Keratinocyte (primary cell): ENCODE measurements at regions not wholly inside any gene's neighbourhood (a gene's known extent, or its start where the extent isn't known, plus 50 kb on each side); places are given as distances from the start of the nearest gene placed in this dataset.

ENCODE experiments used
- DNase-seq: peaks from one replicate; pipeline ENCODE4 v3.0.0-alpha.2; 2011; ENCODE audit warnings: low read depth, missing footprints, low spot score
- FAIRE-seq: peaks from 2 replicates; lab custom pipeline; 2011; peaks lifted over from hg19 to GRCh38; lab: Jason Lieb, UNC
- H2AFZ ChIP-seq: 2 replicates; pipeline ENCODE4 v1.6.0; 2012; ENCODE audit warnings: low read length, control low read depth, inconsistent platforms; ENCODE audit not compliant: control insufficient read depth
- H3K27ac ChIP-seq: 2 replicates; pipeline ENCODE4 v1.5.1; 2011; ENCODE audit warnings: low read length; ENCODE audit not compliant: control insufficient read depth, insufficient read depth
- H3K27me3 ChIP-seq: 3 replicates; pipeline ENCODE4 v1.6.0; 2011; ENCODE audit warnings: low read length; ENCODE audit not compliant: control insufficient read depth, insufficient read depth; ENCODE audit errors: extremely low read depth
- H3K36me3 ChIP-seq, 2 experiments: 2 replicates in 1 of 2; 3 replicates in 1 of 2; pipeline ENCODE4 v1.5.1; 2011; ENCODE audit warnings: low read length in 2 of 2, mild to moderate bottlenecking in 1 of 2; ENCODE audit not compliant: control insufficient read depth in 2 of 2, insufficient read depth in 2 of 2; ENCODE audit errors: extremely low read depth in 1 of 2
- H3K4me1 ChIP-seq: 3 replicates; pipeline ENCODE4 v1.5.1; 2011; ENCODE audit warnings: low read length; ENCODE audit not compliant: control insufficient read depth, insufficient read depth; ENCODE audit errors: extremely low read depth
- H3K4me2 ChIP-seq: 3 replicates; pipeline ENCODE4 v1.6.0; 2011; ENCODE audit warnings: low read depth, low read length; ENCODE audit not compliant: control insufficient read depth, insufficient read depth; ENCODE audit errors: extremely low read depth
- H3K4me3 ChIP-seq, 3 experiments: fragments of 200-600 bp in 1 of 3; sonication (generic) in 1 of 3; 2 replicates in 2 of 3; 3 replicates in 1 of 3; pipeline ENCODE4 v1.5.1; 2011 to 2016; ENCODE audit warnings: low read length in 3 of 3, mild to moderate bottlenecking in 3 of 3, control low read depth in 2 of 3, inconsistent platforms in 1 of 3, low read depth in 1 of 3, mixed read lengths in 1 of 3, mixed run types in 1 of 3, moderate library complexity in 1 of 3; ENCODE audit not compliant: control insufficient read depth in 2 of 3, insufficient read depth in 2 of 3; ENCODE audit errors: extremely low read depth in 1 of 3
- H3K79me2 ChIP-seq: 2 replicates; pipeline ENCODE4 v1.6.0; 2012; ENCODE audit warnings: low read length; ENCODE audit not compliant: control insufficient read depth, insufficient read depth
- H3K9ac ChIP-seq: 3 replicates; pipeline ENCODE4 v1.6.0; 2011; ENCODE audit warnings: low read length; ENCODE audit not compliant: control insufficient read depth, insufficient read depth; ENCODE audit errors: extremely low read depth
- H3K9me1 ChIP-seq: 3 replicates; pipeline ENCODE4 v1.6.0; 2011; ENCODE audit warnings: low read length; ENCODE audit not compliant: control insufficient read depth, insufficient read depth; ENCODE audit errors: extremely low read depth
- H3K9me3 ChIP-seq: 2 replicates; pipeline ENCODE4 v1.5.1; 2012; ENCODE audit warnings: low read depth, low read length; ENCODE audit not compliant: control insufficient read depth
- H4K20me1 ChIP-seq: 3 replicates; pipeline ENCODE4 v1.6.0; 2011; ENCODE audit warnings: low read length; ENCODE audit not compliant: control insufficient read depth, insufficient read depth; ENCODE audit errors: extremely low read depth
- CTCF ChIP-seq, 3 experiments: IDR thresholded peaks in 1 of 3; conservative IDR thresholded peaks in 1 of 3; optimal IDR thresholded peaks in 1 of 3; 2 replicates in 2 of 3; 3 replicates in 1 of 3; pipeline versions ENCODE3 to v1.5.1; 2011; ENCODE audit warnings: low read length in 3 of 3, mild to moderate bottlenecking in 3 of 3, moderate library complexity in 2 of 3, control low read depth in 1 of 3, inconsistent platforms in 1 of 3; ENCODE audit not compliant: insufficient read depth in 2 of 3; ENCODE audit errors: extremely low read depth in 1 of 3
- EZH2 ChIP-seq: IDR thresholded peaks from one replicate; pipeline ENCODE4 v1.6.1; 2012; ENCODE audit warnings: inconsistent platforms, mild to moderate bottlenecking, low read length, moderate library complexity
- dilution Hi-C: fragments of 300-500 bp; cut with MboI; formaldehyde crosslinking; loops from one replicate; pipeline ENCODE4 v1.7.0; 2020; ENCODE audit warnings: low sequenced_read_pairs; ENCODE audit not compliant: extremely low pct_ligation_motif_present

- no peak for FAIRE-seq
- dilution Hi-C loops: loop anchor here (25.0 kb wide), 1 partner anchor 360 kb away; no protein-coding TSS in a partner anchor
Measured at GRCh38 chr17:33776903-33777302, 478.2 kb upstream of the CCL2 start.

GRCh38 chr17:33777674-33778073, 477.4 kb upstream of the CCL2 start:
- H3K9ac ChIP-seq: no peak overlapping the region
- H3K79me2 ChIP-seq: no peaks in the 10 kb centered on the region
- TF ChIP-seq EZH2: no peak
- no peak for TF ChIP-seq CTCF (optimal IDR thresholded peaks at IDR 0.05 in 1 of 3, IDR thresholded peaks at IDR 0.05 in 1 of 3, conservative IDR thresholded peaks at IDR 0.05 in 1 of 3; ENCODE audit: extremely low read depth in 1 of 3, insufficient read depth in 2 of 3, low read length in 3 of 3)
- no peak for FAIRE-seq
- no peaks in the 10 kb centered on the region for H3K9me1 ChIP-seq
- H4K20me1 ChIP-seq: no peaks in the 10 kb centered on the region
- dilution Hi-C loops: loop anchor here (25.0 kb wide), 1 partner anchor 360 kb away; no protein-coding TSS in a partner anchor
- no peak overlapping the region for H2AFZ ChIP-seq
- no peak overlapping the region for H3K4me3 ChIP-seq
- no peaks in the 10 kb centered on the region for H3K9me3 ChIP-seq
- H3K4me2 ChIP-seq: no peak overlapping the region
- H3K27ac ChIP-seq: no peak overlapping the region
- H3K27me3 ChIP-seq: no peaks in the 10 kb centered on the region
- no peaks in the 10 kb centered on the region for H3K36me3 ChIP-seq
- H3K4me1 ChIP-seq: no peaks in the 10 kb centered on the region
- DNase-seq: no peak

More at GRCh38 chr17:33776903-33777302, 478.2 kb upstream of the CCL2 start:
- H3K4me1 ChIP-seq: no peaks in the 10 kb centered on the region
- no peaks in the 10 kb centered on the region for H3K27me3 ChIP-seq
- no peaks in the 10 kb centered on the region for H3K79me2 ChIP-seq
- H3K9me3 ChIP-seq: no peaks in the 10 kb centered on the region
- H3K9me1 ChIP-seq: no peaks in the 10 kb centered on the region
- no peak for DNase-seq
- H3K4me3 ChIP-seq: no peak overlapping the region
- H3K4me2 ChIP-seq: no peak overlapping the region
- no peaks in the 10 kb centered on the region for H3K36me3 ChIP-seq
- no peak overlapping the region for H3K27ac ChIP-seq
- no peak for TF ChIP-seq EZH2
- no peak for TF ChIP-seq CTCF (optimal IDR thresholded peaks at IDR 0.05 in 1 of 3, IDR thresholded peaks at IDR 0.05 in 1 of 3, conservative IDR thresholded peaks at IDR 0.05 in 1 of 3; ENCODE audit: extremely low read depth in 1 of 3, insufficient read depth in 2 of 3, low read length in 3 of 3)
- H4K20me1 ChIP-seq: no peaks in the 10 kb centered on the region
- no peak overlapping the region for H2AFZ ChIP-seq
- H3K9ac ChIP-seq: no peak overlapping the region
